ENCODE measurements at regions not wholly inside any gene's neighbourhood (a gene's known extent, or its start where the extent isn't known, plus 50 kb on each side); places are given as distances from the start of the nearest gene placed in this dataset.

GRCh38 chr13:59299584-59299983, 864.1 kb downstream of the DIAPH3 start:
- H3K27me3 Mint-ChIP-seq (ENCODE audit: low read depth), result no peaks in the 10 kb centered on the region
- no peak for TF ChIP-seq TP53 (CRISPR knock-in tag; IDR thresholded peaks at IDR 0.05)
- TF ChIP-seq, protein P1, sequence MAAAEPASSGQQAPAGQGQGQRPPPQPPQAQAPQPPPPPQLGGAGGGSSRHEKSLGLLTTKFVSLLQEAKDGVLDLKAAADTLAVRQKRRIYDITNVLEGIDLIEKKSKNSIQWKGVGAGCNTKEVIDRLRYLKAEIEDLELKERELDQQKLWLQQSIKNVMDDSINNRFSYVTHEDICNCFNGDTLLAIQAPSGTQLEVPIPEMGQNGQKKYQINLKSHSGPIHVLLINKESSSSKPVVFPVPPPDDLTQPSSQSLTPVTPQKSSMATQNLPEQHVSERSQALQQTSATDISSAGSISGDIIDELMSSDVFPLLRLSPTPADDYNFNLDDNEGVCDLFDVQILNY (CRISPR knock-in tag; IDR thresholded peaks at IDR 0.05), result no peak
- TF ChIP-seq PRRX2 (CRISPR knock-in tag; IDR thresholded peaks at IDR 0.05), result no peak
- no peak for TF ChIP-seq IRF2 (CRISPR knock-in tag; IDR thresholded peaks at IDR 0.05; ENCODE audit: borderline replicate concordance, low read depth)
- TF ChIP-seq ZNF671 (CRISPR knock-in tag; IDR thresholded peaks at IDR 0.05), result no peak
- no peak for TF ChIP-seq ATF1 (CRISPR knock-in tag; IDR thresholded peaks at IDR 0.05)
- TF ChIP-seq NR2C2 (CRISPR knock-in tag; IDR thresholded peaks at IDR 0.05), result no peak
- TF ChIP-seq, protein P2, sequence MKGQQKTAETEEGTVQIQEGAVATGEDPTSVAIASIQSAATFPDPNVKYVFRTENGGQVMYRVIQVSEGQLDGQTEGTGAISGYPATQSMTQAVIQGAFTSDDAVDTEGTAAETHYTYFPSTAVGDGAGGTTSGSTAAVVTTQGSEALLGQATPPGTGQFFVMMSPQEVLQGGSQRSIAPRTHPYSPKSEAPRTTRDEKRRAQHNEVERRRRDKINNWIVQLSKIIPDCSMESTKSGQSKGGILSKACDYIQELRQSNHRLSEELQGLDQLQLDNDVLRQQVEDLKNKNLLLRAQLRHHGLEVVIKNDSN (CRISPR knock-in tag; IDR thresholded peaks at IDR 0.05), result no peak
- no peak overlapping the region for H3K27ac Mint-ChIP-seq
- ATAC-seq (no peak), DNase-seq (ENCODE audit: low spot score) (no peak)
- no peak overlapping the region for H3K4me3 Mint-ChIP-seq
- ChIA-PET CTCF (interaction anchor here (1.1 kb wide), 1 partner anchor 19 kb away, joined by 4 read pairs; no protein-coding TSS in a partner anchor), POLR2A (no interaction called here)
- H3K4me1 Mint-ChIP-seq, result no peaks in the 10 kb centered on the region
- H3K36me3 Mint-ChIP-seq, result no peaks in the 10 kb centered on the region; the same call in 1 of the 2 replicates
- peaks cover 14% of the 10 kb centered on the region for H3K9me3 Mint-ChIP-seq

DNA sequence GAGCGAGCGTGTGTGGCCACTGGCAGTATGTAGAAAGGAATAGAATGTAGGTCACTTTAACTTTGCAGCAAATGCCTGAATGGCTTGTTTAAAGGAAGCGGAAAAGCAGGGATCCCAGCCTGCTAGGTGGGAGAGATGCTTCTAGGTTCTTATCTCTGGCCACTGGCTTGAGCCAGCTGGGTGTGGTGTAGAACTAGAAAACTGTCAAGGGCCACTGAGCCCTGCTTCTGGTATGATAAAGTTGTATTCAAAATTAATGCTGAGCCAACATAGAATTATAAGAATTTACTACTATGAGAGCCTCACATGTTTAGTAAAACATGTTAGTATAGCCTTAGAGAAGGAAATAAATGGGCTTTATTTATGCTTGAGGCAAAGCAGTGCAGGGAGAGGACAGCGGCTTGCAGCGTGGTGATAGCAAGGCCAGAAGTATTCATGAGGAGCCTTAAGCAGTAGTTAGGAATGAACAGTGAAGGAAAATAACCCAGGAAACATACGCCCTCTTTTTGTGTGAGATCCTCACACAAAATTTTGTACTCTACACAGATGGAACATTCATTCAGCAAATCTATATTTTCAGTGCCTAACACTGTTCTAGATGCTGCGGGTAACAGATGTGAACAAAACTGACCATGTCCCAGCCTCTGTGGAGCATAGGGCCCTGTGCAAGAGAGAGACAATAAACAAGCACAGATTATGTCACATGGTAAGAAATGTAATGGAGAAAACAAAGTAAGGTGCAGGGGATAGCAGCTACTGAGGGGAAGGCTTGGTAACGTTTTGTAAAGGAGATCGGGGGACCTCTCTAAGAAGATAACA, 863.2 kb downstream of the DIAPH3 start:
- Mint-ChIP-seq H3K27ac (no peak overlapping the region; the same call in 1 of the 2 replicates), H3K4me3 (no peak overlapping the region), H3K4me1 (no peaks in the 10 kb centered on the region), H3K27me3 (ENCODE audit: low read depth) (no peaks in the 10 kb centered on the region), H3K36me3 (no peaks in the 10 kb centered on the region; the same call in 1 of the 2 replicates), H3K9me3 (peaks cover 13% of the 10 kb centered on the region)
- DNase-seq (ENCODE audit: low spot score), result no peak
- POLR2A ChIA-PET, result no interaction called here
- TF ChIP-seq HMGXB4 (CRISPR knock-in tag; IDR thresholded peaks at IDR 0.05) (no peak), TEAD1 (CRISPR knock-in tag; IDR thresholded peaks at IDR 0.05) (no peak), TEAD4 (CRISPR knock-in tag; IDR thresholded peaks at IDR 0.05) (no peak), PREB (CRISPR knock-in tag; IDR thresholded peaks at IDR 0.05; ENCODE audit: borderline replicate concordance) (no peak), MYBL2 (CRISPR knock-in tag; IDR thresholded peaks at IDR 0.05) (no peak), ATF3 (CRISPR knock-in tag; conservative IDR thresholded peaks at IDR 0.05) (no peak), RELA (CRISPR knock-in tag; IDR thresholded peaks at IDR 0.05; ENCODE audit: borderline replicate concordance) (no peak)
- TF ChIP-seq, protein P3, sequence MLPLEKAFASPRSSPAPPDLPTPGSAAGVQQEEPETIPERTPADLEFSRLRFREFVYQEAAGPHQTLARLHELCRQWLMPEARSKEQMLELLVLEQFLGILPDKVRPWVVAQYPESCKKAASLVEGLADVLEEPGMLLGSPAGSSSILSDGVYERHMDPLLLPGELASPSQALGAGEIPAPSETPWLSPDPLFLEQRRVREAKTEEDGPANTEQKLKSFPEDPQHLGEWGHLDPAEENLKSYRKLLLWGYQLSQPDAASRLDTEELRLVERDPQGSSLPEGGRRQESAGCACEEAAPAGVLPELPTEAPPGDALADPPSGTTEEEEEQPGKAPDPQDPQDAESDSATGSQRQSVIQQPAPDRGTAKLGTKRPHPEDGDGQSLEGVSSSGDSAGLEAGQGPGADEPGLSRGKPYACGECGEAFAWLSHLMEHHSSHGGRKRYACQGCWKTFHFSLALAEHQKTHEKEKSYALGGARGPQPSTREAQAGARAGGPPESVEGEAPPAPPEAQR (CRISPR knock-in tag; IDR thresholded peaks at IDR 0.05), result no peak
- TF ChIP-seq, protein P4, sequence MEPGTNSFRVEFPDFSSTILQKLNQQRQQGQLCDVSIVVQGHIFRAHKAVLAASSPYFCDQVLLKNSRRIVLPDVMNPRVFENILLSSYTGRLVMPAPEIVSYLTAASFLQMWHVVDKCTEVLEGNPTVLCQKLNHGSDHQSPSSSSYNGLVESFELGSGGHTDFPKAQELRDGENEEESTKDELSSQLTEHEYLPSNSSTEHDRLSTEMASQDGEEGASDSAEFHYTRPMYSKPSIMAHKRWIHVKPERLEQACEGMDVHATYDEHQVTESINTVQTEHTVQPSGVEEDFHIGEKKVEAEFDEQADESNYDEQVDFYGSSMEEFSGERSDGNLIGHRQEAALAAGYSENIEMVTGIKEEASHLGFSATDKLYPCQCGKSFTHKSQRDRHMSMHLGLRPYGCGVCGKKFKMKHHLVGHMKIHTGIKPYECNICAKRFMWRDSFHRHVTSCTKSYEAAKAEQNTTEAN (CRISPR knock-in tag; IDR thresholded peaks at IDR 0.05), result no peak
- TF ChIP-seq, protein P5, sequence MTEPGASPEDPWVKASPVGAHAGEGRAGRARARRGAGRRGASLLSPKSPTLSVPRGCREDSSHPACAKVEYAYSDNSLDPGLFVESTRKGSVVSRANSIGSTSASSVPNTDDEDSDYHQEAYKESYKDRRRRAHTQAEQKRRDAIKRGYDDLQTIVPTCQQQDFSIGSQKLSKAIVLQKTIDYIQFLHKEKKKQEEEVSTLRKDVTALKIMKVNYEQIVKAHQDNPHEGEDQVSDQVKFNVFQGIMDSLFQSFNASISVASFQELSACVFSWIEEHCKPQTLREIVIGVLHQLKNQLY (CRISPR knock-in tag; IDR thresholded peaks at IDR 0.05), result no peak
- TF ChIP-seq, protein P6, sequence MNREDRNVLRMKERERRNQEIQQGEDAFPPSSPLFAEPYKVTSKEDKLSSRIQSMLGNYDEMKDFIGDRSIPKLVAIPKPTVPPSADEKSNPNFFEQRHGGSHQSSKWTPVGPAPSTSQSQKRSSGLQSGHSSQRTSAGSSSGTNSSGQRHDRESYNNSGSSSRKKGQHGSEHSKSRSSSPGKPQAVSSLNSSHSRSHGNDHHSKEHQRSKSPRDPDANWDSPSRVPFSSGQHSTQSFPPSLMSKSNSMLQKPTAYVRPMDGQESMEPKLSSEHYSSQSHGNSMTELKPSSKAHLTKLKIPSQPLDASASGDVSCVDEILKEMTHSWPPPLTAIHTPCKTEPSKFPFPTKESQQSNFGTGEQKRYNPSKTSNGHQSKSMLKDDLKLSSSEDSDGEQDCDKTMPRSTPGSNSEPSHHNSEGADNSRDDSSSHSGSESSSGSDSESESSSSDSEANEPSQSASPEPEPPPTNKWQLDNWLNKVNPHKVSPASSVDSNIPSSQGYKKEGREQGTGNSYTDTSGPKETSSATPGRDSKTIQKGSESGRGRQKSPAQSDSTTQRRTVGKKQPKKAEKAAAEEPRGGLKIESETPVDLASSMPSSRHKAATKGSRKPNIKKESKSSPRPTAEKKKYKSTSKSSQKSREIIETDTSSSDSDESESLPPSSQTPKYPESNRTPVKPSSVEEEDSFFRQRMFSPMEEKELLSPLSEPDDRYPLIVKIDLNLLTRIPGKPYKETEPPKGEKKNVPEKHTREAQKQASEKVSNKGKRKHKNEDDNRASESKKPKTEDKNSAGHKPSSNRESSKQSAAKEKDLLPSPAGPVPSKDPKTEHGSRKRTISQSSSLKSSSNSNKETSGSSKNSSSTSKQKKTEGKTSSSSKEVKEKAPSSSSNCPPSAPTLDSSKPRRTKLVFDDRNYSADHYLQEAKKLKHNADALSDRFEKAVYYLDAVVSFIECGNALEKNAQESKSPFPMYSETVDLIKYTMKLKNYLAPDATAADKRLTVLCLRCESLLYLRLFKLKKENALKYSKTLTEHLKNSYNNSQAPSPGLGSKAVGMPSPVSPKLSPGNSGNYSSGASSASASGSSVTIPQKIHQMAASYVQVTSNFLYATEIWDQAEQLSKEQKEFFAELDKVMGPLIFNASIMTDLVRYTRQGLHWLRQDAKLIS (CRISPR knock-in tag; IDR thresholded peaks at IDR 0.05; ENCODE audit: borderline replicate concordance), result no peak
- ATAC-seq, result no peak; the same call in 1 of the 2 replicates
- CTCF ChIA-PET, result interaction anchor here (1.0 to 1.1 kb wide), 2 partner anchors 18 kb away, joined by 3 to 4 read pairs; no protein-coding TSS in a partner anchor

Data from WTC11 (cell line).